ENCODE measurements at regions not wholly inside any gene's neighbourhood (a gene's known extent, or its start where the extent isn't known, plus 50 kb on each side); places are given as distances from the start of the nearest gene placed in this dataset.

GRCh38 chr13:111567637-111568036 is 247.2 kb downstream of the TEX29 start:
- Histone ChIP-seq H3K27me3 (peaks cover 0 to 25% (median 0%) of the 10 kb centered on the region in 4 donors), H3K4me3 (no peak overlapping the region), H3K36me3 (no peaks in the 10 kb centered on the region), H3K4me1 (no peaks in the 10 kb centered on the region), H3K27ac (no peak overlapping the region), H3K9me3 (no peaks in the 10 kb centered on the region)
- WGBS, 2 donors: 83 to 84% methylated on average over 16 of the region's 16 CpGs
- TF ChIP-seq CTCF (IDR thresholded peaks at IDR 0.05): no peak
- TF ChIP-seq POLR2A (IDR thresholded peaks at IDR 0.05): no peak
- DNase-seq: no peak
- intact Hi-C loops (cut with DNase I): no loop called here

GRCh38 chr13:111568290-111568689 is 247.8 kb downstream of the TEX29 start:
- H3K9me3 ChIP-seq: peaks cover 0 to 5% (median 0%) of the 10 kb centered on the region in 3 donors
- intact Hi-C loops (cut with DNase I): no loop called here
- peaks cover 0 to 25% (median 0%) of the 10 kb centered on the region in 4 donors for H3K27me3 ChIP-seq
- H3K27ac ChIP-seq: no peak overlapping the region
- TF ChIP-seq CTCF (IDR thresholded peaks at IDR 0.05) (no peak), POLR2A (IDR thresholded peaks at IDR 0.05) (no peak)
- H3K4me3 ChIP-seq: no peak overlapping the region
- 60 to 74% methylated on average over 7 to 8 of the region's 8 CpGs for WGBS, 2 donors
- DNase-seq: no peak
- H3K4me1 ChIP-seq: no peaks in the 10 kb centered on the region
- H3K36me3 ChIP-seq: no peaks in the 10 kb centered on the region

GRCh38 chr13:111570911-111571310 is 250.5 kb downstream of the TEX29 start:
- H3K27ac ChIP-seq: no peak overlapping the region
- H3K9me3 ChIP-seq: peaks cover 0 to 17% (median 7%) of the 10 kb centered on the region in 3 donors
- TF ChIP-seq CTCF (IDR thresholded peaks at IDR 0.05): no peak
- H3K27me3 ChIP-seq: peaks cover 0 to 25% (median 0%) of the 10 kb centered on the region in 4 donors
- no peak overlapping the region for H3K4me3 ChIP-seq
- no peaks in the 10 kb centered on the region for H3K36me3 ChIP-seq
- H3K4me1 ChIP-seq: no peaks in the 10 kb centered on the region
- no peak for DNase-seq
- WGBS, 2 donors: 89 to 91% methylated on average over 1 of the region's 1 CpG
- intact Hi-C loops (cut with DNase I): no loop called here

GRCh38 chr13:111572956-111573761 is 252.7 kb downstream of the TEX29 start:
- no peak for DNase-seq
- WGBS, 2 donors: 75 to 77% methylated on average over 23 to 27 of the region's 27 CpGs
- Histone ChIP-seq H3K27me3 (peaks cover 0 to 16% (median 0%) of the 10 kb centered on the region in 4 donors), H3K4me1 (no peaks in the 10 kb centered on the region), H3K36me3 (no peaks in the 10 kb centered on the region), H3K27ac (no peak overlapping the region), H3K4me3 (no peak overlapping the region), H3K9me3 (peaks cover 0 to 17% (median 7%) of the 10 kb centered on the region in 3 donors)
- TF ChIP-seq POLR2A (IDR thresholded peaks at IDR 0.05) (no peak), CTCF (IDR thresholded peaks at IDR 0.05) (no peak)
- intact Hi-C loops (cut with DNase I): no loop called here

- 82 to 87% methylated on average over 6 of the region's 7 CpGs for WGBS, 2 donors
- TF ChIP-seq CTCF (IDR thresholded peaks at IDR 0.05): no peak
- Histone ChIP-seq H3K27ac (no peak overlapping the region), H3K36me3 (no peaks in the 10 kb centered on the region), H3K9me3 (peaks cover 0 to 17% (median 7%) of the 10 kb centered on the region in 3 donors), H3K4me1 (no peaks in the 10 kb centered on the region), H3K4me3 (no peak overlapping the region), H3K27me3 (peaks cover 0 to 10% (median 0%) of the 10 kb centered on the region in 4 donors)
- DNase-seq: no peak
- intact Hi-C loops (cut with DNase I): no loop called here
These were observed 253.4 kb downstream of the TEX29 start for GRCh38 chr13:111573801-111574200.
